ENCODE measurements at regions not wholly inside any gene's neighbourhood (a gene's known extent, or its start where the extent isn't known, plus 50 kb on each side); places are given as distances from the start of the nearest gene placed in this dataset.

GRCh38 chr13:23067129-23067528 lies 113.7 kb upstream of the SGCG start:
- H3K4me1 ChIP-seq (ENCODE audit: control insufficient read depth in 1 of 2, insufficient read depth in 2 of 2, low read length in 2 of 2), result no peaks in the 10 kb centered on the region
- ChIA-PET RAD21 (ENCODE audit: low non-redundant PET in 1 of 2, low total read pairs in 2 of 2, uncharacterized antibody in 2 of 2, unreplicated experiment in 2 of 2) (no interaction called here), CTCF (no interaction called here), POLR2A (no interaction called here)
- H3K36me3 ChIP-seq (ENCODE audit: control insufficient read depth in 1 of 2, insufficient read depth in 2 of 2, low read length in 2 of 2), result no peaks in the 10 kb centered on the region
- H3K27ac ChIP-seq (ENCODE audit: low read depth, low read length), result no peak overlapping the region
- no TSS peak for BruUV-seq (replicated peaks)
- H3K4me2 ChIP-seq (ENCODE audit: low read length), result no peak overlapping the region
- H3K79me2 ChIP-seq (ENCODE audit: insufficient read depth, low read length), result no peaks in the 10 kb centered on the region
- H2AFZ ChIP-seq (ENCODE audit: low read depth, low read length, poor library complexity, severe bottlenecking), result no peak overlapping the region
- H4K20me1 ChIP-seq (ENCODE audit: insufficient read depth), result no peaks in the 10 kb centered on the region
- no peak for DNase-seq (ENCODE audit: low read depth, low spot score)
- no peak overlapping the region for H3K9ac ChIP-seq (ENCODE audit: low read length)
- no peaks in the 10 kb centered on the region for H3K27me3 ChIP-seq (ENCODE audit: insufficient read depth, low read length)
- ATAC-seq, result no peak
- H3K9me3 ChIP-seq (ENCODE audit: control insufficient read depth in 1 of 2, insufficient read depth in 1 of 2, low read depth in 1 of 2, low read length in 2 of 2), result no peaks in the 10 kb centered on the region
- no peak overlapping the region for H3K4me3 ChIP-seq (replicated peaks in 1 of 2; ENCODE audit: low read depth in 1 of 2, low read length in 2 of 2)
- no peaks in the 10 kb centered on the region for H3K9me2 ChIP-seq (ENCODE audit: insufficient read depth)
- intact Hi-C loops (cut with micrococcal nuclease), result no loop called here
- TF ChIP-seq TCF7L2 (IDR thresholded peaks at IDR 0.05; ENCODE audit: borderline replicate concordance, extremely low read depth, insufficient read depth, insufficient read length), result no peak
- no peak for TF ChIP-seq ELF1 (IDR thresholded peaks at IDR 0.05; ENCODE audit: borderline replicate concordance, low read depth)
- no peak for TF ChIP-seq EGR1 (IDR thresholded peaks at IDR 0.05; ENCODE audit: low read depth)
- no peak for TF ChIP-seq SIN3A (IDR thresholded peaks at IDR 0.05; ENCODE audit: low read depth)
- TF ChIP-seq ZFX (IDR thresholded peaks at IDR 0.05), result no peak
- no peak for TF ChIP-seq EZH2 (IDR thresholded peaks at IDR 0.05)
- no peak for TF ChIP-seq MAX (IDR thresholded peaks at IDR 0.05)
- TF ChIP-seq POLR2A (IDR thresholded peaks at IDR 0.05; ENCODE audit: borderline replicate concordance, extremely low read depth, insufficient read depth, insufficient read length), result no peak
- no peak for TF ChIP-seq YY1 (IDR thresholded peaks at IDR 0.05; ENCODE audit: extremely low read depth, insufficient replicate concordance, low read depth, low read length)
- no peak for TF ChIP-seq SRF (IDR thresholded peaks at IDR 0.05; ENCODE audit: low read depth)
- no peak for TF ChIP-seq SP1 (IDR thresholded peaks at IDR 0.05; ENCODE audit: low read depth)

GRCh38 chr13:23069566-23069965 lies 111.2 kb upstream of the SGCG start:
- RAD21 ChIA-PET (ENCODE audit: low non-redundant PET in 1 of 2, low total read pairs in 2 of 2, uncharacterized antibody in 2 of 2, unreplicated experiment in 2 of 2), result no interaction called here
- POLR2A ChIA-PET, result no interaction called here
- no peak overlapping the region for H2AFZ ChIP-seq (ENCODE audit: low read depth, low read length, poor library complexity, severe bottlenecking)
- H3K4me1 ChIP-seq (ENCODE audit: control insufficient read depth in 1 of 2, insufficient read depth in 2 of 2, low read length in 2 of 2), result no peaks in the 10 kb centered on the region
- H3K27ac ChIP-seq (ENCODE audit: low read depth, low read length), result no peak overlapping the region
- no peaks in the 10 kb centered on the region for H3K79me2 ChIP-seq (ENCODE audit: insufficient read depth, low read length)
- CTCF ChIA-PET, result no interaction called here
- H3K9me3 ChIP-seq (ENCODE audit: control insufficient read depth in 1 of 2, insufficient read depth in 1 of 2, low read depth in 1 of 2, low read length in 2 of 2), result no peaks in the 10 kb centered on the region
- H3K27me3 ChIP-seq (ENCODE audit: insufficient read depth, low read length), result no peaks in the 10 kb centered on the region
- no peak overlapping the region for H3K9ac ChIP-seq (ENCODE audit: low read length)
- H3K36me3 ChIP-seq (ENCODE audit: control insufficient read depth in 1 of 2, insufficient read depth in 2 of 2, low read length in 2 of 2), result no peaks in the 10 kb centered on the region
- DNase-seq (ENCODE audit: low read depth, low spot score) (no peak), ATAC-seq (no peak)
- BruUV-seq (replicated peaks), result no TSS peak
- intact Hi-C loops (cut with micrococcal nuclease), result no loop called here
- H3K4me2 ChIP-seq (ENCODE audit: low read length), result no peak overlapping the region
- H4K20me1 ChIP-seq (ENCODE audit: insufficient read depth), result no peaks in the 10 kb centered on the region
- H3K9me2 ChIP-seq (ENCODE audit: insufficient read depth), result no peaks in the 10 kb centered on the region
- H3K4me3 ChIP-seq (replicated peaks in 1 of 2; ENCODE audit: low read depth in 1 of 2, low read length in 2 of 2), result no peak overlapping the region
- TF ChIP-seq RAD21 (IDR thresholded peaks at IDR 0.05; ENCODE audit: low read depth), result no peak
- TF ChIP-seq EGR1 (IDR thresholded peaks at IDR 0.05; ENCODE audit: low read depth), result no peak
- TF ChIP-seq JUND (IDR thresholded peaks at IDR 0.05), result no peak
- no peak for TF ChIP-seq MAX (IDR thresholded peaks at IDR 0.05)
- TF ChIP-seq EZH2phosphoT487 (IDR thresholded peaks at IDR 0.05; ENCODE audit: borderline replicate concordance), result no peak
- TF ChIP-seq POLR2A (IDR thresholded peaks at IDR 0.05; ENCODE audit: borderline replicate concordance, extremely low read depth, insufficient read depth, insufficient read length), result no peak
- TF ChIP-seq REST (IDR thresholded peaks at IDR 0.05; ENCODE audit: low read depth), result no peak
- no peak for TF ChIP-seq EZH2 (IDR thresholded peaks at IDR 0.05)
- TF ChIP-seq YY1 (IDR thresholded peaks at IDR 0.05; ENCODE audit: extremely low read depth, insufficient replicate concordance, low read depth, low read length), result no peak
- TF ChIP-seq POLR2AphosphoS5 (IDR thresholded peaks at IDR 0.05; ENCODE audit: low read depth, low read length), result no peak
- TF ChIP-seq FOSL1 (IDR thresholded peaks at IDR 0.05; ENCODE audit: low read depth), result no peak
- no peak for TF ChIP-seq SP1 (IDR thresholded peaks at IDR 0.05; ENCODE audit: low read depth)
- TF ChIP-seq CBX3 (IDR thresholded peaks at IDR 0.05; ENCODE audit: low read depth), result no peak
- TF ChIP-seq SIN3A (IDR thresholded peaks at IDR 0.05; ENCODE audit: low read depth), result no peak

All from HCT116 (cell line).